ENCODE measurements at regions not wholly inside any gene's neighbourhood (a gene's known extent, or its start where the extent isn't known, plus 50 kb on each side); places are given as distances from the start of the nearest gene placed in this dataset.

DNA sequence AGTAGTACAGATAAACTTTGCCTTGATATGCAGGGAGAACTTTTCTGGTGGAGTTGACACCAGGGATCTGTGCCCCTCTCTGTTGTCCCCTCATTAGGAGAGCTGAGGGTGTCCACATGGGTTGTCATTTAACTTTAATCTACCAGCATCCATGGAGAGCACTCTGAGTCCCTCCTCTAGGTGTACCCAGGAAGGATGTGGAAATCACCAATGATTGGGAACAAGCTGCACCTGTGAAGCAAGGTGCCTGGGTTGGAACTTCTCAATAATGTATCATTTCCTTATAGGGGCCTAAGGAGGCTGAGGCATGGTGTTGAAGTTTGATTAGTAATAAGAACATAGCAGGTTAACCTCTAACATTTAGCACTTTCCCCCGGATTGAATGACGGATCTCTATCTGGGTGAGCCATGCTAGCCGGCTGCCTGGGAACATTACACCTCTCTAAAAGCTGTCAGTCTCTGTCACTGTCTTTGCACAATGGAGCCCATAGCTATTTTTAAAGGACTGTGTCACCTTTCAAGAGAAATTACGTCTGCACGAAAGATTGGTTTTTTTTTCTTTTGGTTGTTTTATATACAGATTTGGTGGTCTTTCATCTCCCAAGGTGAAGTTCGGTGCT, 239.3 kb downstream of the MAF start:
- no peaks in the 10 kb centered on the region for H3K9me3 Mint-ChIP-seq (ENCODE audit: unreplicated experiment)
- H3K4me1 Mint-ChIP-seq (ENCODE audit: unreplicated experiment): no peaks in the 10 kb centered on the region
- no peaks in the 10 kb centered on the region for H3K36me3 Mint-ChIP-seq (ENCODE audit: unreplicated experiment)
- TF ChIP-seq, protein P1, sequence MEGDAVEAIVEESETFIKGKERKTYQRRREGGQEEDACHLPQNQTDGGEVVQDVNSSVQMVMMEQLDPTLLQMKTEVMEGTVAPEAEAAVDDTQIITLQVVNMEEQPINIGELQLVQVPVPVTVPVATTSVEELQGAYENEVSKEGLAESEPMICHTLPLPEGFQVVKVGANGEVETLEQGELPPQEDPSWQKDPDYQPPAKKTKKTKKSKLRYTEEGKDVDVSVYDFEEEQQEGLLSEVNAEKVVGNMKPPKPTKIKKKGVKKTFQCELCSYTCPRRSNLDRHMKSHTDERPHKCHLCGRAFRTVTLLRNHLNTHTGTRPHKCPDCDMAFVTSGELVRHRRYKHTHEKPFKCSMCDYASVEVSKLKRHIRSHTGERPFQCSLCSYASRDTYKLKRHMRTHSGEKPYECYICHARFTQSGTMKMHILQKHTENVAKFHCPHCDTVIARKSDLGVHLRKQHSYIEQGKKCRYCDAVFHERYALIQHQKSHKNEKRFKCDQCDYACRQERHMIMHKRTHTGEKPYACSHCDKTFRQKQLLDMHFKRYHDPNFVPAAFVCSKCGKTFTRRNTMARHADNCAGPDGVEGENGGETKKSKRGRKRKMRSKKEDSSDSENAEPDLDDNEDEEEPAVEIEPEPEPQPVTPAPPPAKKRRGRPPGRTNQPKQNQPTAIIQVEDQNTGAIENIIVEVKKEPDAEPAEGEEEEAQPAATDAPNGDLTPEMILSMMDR (IDR thresholded peaks at IDR 0.05): no peak
- no peak overlapping the region for H3K4me3 Mint-ChIP-seq (ENCODE audit: unreplicated experiment)
- peaks cover 7% of the 10 kb centered on the region for H3K27me3 Mint-ChIP-seq (ENCODE audit: unreplicated experiment)
- no peak overlapping the region for H3K27ac Mint-ChIP-seq (ENCODE audit: unreplicated experiment)
- no peak for DNase-seq (ENCODE audit: extremely low spot score, unreplicated experiment)

DNA sequence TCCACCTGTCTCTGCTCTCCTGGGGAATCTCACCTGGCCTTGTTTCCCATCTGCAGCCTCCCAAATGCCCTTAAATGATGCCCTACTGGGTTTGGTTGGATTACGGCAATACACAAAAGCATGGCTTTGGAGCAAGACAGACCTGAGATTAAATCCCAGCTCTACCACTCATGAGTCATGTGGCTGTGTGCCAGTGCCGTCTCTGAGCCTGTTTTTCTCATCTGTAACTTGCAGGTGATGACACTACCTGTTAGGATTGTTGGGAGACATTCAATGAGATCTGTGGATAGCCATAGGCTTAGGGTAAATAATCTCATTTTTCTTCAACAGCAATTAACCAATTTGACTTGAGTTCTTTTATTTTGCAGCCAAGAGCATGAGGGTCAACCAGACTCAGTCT, 240.3 kb downstream of the MAF start:
- no peaks in the 10 kb centered on the region for H3K9me3 Mint-ChIP-seq (ENCODE audit: unreplicated experiment)
- H3K4me1 Mint-ChIP-seq (ENCODE audit: unreplicated experiment): no peaks in the 10 kb centered on the region
- TF ChIP-seq, protein P1 (IDR thresholded peaks at IDR 0.05): no peak
- H3K36me3 Mint-ChIP-seq (ENCODE audit: unreplicated experiment): no peaks in the 10 kb centered on the region
- H3K27me3 Mint-ChIP-seq (ENCODE audit: unreplicated experiment): peaks cover 4% of the 10 kb centered on the region
- H3K4me3 Mint-ChIP-seq (ENCODE audit: unreplicated experiment): no peak overlapping the region
- no peak for DNase-seq (ENCODE audit: extremely low spot score, unreplicated experiment)
- no peak overlapping the region for H3K27ac Mint-ChIP-seq (ENCODE audit: unreplicated experiment)

DNA sequence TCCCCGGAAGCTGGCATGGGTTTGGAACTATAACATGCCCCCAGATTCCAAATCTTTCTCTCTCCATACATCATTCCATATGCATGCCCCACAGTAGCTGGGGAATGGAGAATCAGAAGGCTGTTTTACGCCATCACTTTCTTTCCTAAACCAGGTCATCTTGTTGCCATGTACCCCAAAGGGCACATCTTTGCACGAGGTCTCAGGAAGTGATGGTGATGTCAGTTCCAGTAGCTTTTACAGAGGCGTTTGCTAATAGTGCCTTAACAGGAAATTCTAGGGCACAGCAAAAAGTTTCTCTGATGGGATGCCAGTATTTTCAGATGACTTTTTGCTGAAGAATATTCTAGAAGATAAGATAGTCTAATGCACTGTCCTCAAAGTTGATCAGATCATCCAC, 241.5 kb downstream of the MAF start:
- H3K27me3 Mint-ChIP-seq (ENCODE audit: unreplicated experiment): peaks cover 1% of the 10 kb centered on the region
- no peak overlapping the region for H3K4me3 Mint-ChIP-seq (ENCODE audit: unreplicated experiment)
- H3K9me3 Mint-ChIP-seq (ENCODE audit: unreplicated experiment): no peaks in the 10 kb centered on the region
- TF ChIP-seq, protein P1 (IDR thresholded peaks at IDR 0.05): no peak
- no peak overlapping the region for H3K27ac Mint-ChIP-seq (ENCODE audit: unreplicated experiment)
- no peak for DNase-seq (ENCODE audit: extremely low spot score, unreplicated experiment)
- H3K36me3 Mint-ChIP-seq (ENCODE audit: unreplicated experiment): no peaks in the 10 kb centered on the region
- no peaks in the 10 kb centered on the region for H3K4me1 Mint-ChIP-seq (ENCODE audit: unreplicated experiment)

DNA sequence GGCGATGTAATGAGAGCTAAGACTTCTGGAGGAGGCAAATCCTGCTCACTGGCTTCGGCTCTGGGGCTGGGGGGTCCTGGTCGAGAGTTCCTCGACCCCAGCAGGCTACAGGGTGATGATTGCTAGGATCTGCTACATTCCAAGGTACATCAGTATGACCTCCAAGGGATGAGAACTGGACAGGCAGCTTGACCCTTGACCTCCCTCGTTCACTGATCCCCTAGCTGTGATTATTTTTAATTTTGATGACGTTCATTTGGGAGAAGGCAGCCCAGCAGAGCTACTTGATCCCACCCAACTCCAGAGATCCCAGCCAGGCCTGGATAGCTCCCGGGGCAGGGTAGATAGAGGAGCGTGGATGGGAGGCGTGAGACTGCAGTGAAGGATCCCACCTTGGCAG, 242.3 kb downstream of the MAF start:
- H3K4me1 Mint-ChIP-seq (ENCODE audit: unreplicated experiment): no peaks in the 10 kb centered on the region
- no peak for DNase-seq (ENCODE audit: extremely low spot score, unreplicated experiment)
- no peak overlapping the region for H3K4me3 Mint-ChIP-seq (ENCODE audit: unreplicated experiment)
- H3K27me3 Mint-ChIP-seq (ENCODE audit: unreplicated experiment): no peaks in the 10 kb centered on the region
- H3K9me3 Mint-ChIP-seq (ENCODE audit: unreplicated experiment): no peaks in the 10 kb centered on the region
- TF ChIP-seq, protein P1 (IDR thresholded peaks at IDR 0.05): no peak
- no peaks in the 10 kb centered on the region for H3K36me3 Mint-ChIP-seq (ENCODE audit: unreplicated experiment)
- no peak overlapping the region for H3K27ac Mint-ChIP-seq (ENCODE audit: unreplicated experiment)

- no peak for DNase-seq (ENCODE audit: extremely low spot score, unreplicated experiment)
- no peak overlapping the region for H3K27ac Mint-ChIP-seq (ENCODE audit: unreplicated experiment)
- H3K27me3 Mint-ChIP-seq (ENCODE audit: unreplicated experiment): no peaks in the 10 kb centered on the region
- no peaks in the 10 kb centered on the region for H3K4me1 Mint-ChIP-seq (ENCODE audit: unreplicated experiment)
- TF ChIP-seq, protein P1 (IDR thresholded peaks at IDR 0.05): no peak
- no peaks in the 10 kb centered on the region for H3K36me3 Mint-ChIP-seq (ENCODE audit: unreplicated experiment)
- H3K9me3 Mint-ChIP-seq (ENCODE audit: unreplicated experiment): no peaks in the 10 kb centered on the region
- H3K4me3 Mint-ChIP-seq (ENCODE audit: unreplicated experiment): no peak overlapping the region
Observed at GRCh38 chr16:79355600-79356358, 244.8 kb downstream of the MAF start.

Data from osteocyte (in vitro differentiated cells).